H9 (cell line): ENCODE measurements at regions not wholly inside any gene's neighbourhood (a gene's known extent, or its start where the extent isn't known, plus 50 kb on each side); places are given as distances from the start of the nearest gene placed in this dataset.

Source experiments
- DNase-seq: peaks from one replicate; pipeline ENCODE4 v3.0.0-alpha.2; 2017
- H2AFZ ChIP-seq: one replicate; pipeline ENCODE4 v1.6.1; 2013; ENCODE audit warnings: mild to moderate bottlenecking, low read length, control low read depth, moderate library complexity
- H2AK5ac ChIP-seq: 2 replicates; pipeline ENCODE4 v1.6.1; 2013; ENCODE audit warnings: low read length, control low read depth, mixed read lengths; ENCODE audit not compliant: insufficient read length
- H2BK120ac ChIP-seq: one replicate; pipeline ENCODE4 v1.6.1; 2013; ENCODE audit warnings: low read depth, mild to moderate bottlenecking, low read length, control low read depth, inconsistent platforms; ENCODE audit not compliant: poor library complexity, severe bottlenecking
- H2BK12ac ChIP-seq: 2 replicates; pipeline ENCODE4 v1.6.1; 2013; ENCODE audit warnings: low read length, control low read depth, mixed read lengths, low read depth; ENCODE audit not compliant: insufficient read length
- H2BK15ac ChIP-seq: 2 replicates; pipeline ENCODE4 v1.6.1; 2013; ENCODE audit warnings: low read depth, low read length, control low read depth
- H2BK20ac ChIP-seq: one replicate; pipeline ENCODE4 v1.6.1; 2013; ENCODE audit warnings: low read depth, mild to moderate bottlenecking, low read length, control low read depth, inconsistent platforms; ENCODE audit not compliant: poor library complexity, severe bottlenecking
- H2BK5ac ChIP-seq: 2 replicates; pipeline ENCODE4 v1.6.1; 2013; ENCODE audit warnings: low read length, control low read depth, mixed read lengths; ENCODE audit not compliant: insufficient read length
- H3K14ac ChIP-seq: 2 replicates; pipeline ENCODE4 v1.6.1; 2013; ENCODE audit warnings: low read length, control low read depth; ENCODE audit not compliant: insufficient read depth
- H3K18ac ChIP-seq: 2 replicates; pipeline ENCODE4 v1.6.1; 2013; ENCODE audit warnings: low read depth, mild to moderate bottlenecking, mixed read lengths, low read length, control low read depth; ENCODE audit not compliant: insufficient read length
- H3K23ac ChIP-seq: 2 replicates; pipeline ENCODE4 v1.6.1; 2013; ENCODE audit warnings: low read length, control low read depth, mixed read lengths, low read depth; ENCODE audit not compliant: insufficient read length
- H3K23me2 ChIP-seq: 2 replicates; pipeline ENCODE4 v1.6.1; 2013; ENCODE audit warnings: low read depth, mild to moderate bottlenecking, mixed read lengths, low read length, control low read depth; ENCODE audit not compliant: insufficient read length, poor library complexity, severe bottlenecking
- H3K27ac ChIP-seq: 2 replicates; pipeline ENCODE4 v1.5.1; 2013; ENCODE audit warnings: low read length, control low read depth, mixed read lengths, low read depth; ENCODE audit not compliant: insufficient read length
- H3K27me3 ChIP-seq: 2 replicates; pipeline ENCODE4 v1.6.1; 2013; ENCODE audit warnings: low read length, control low read depth, inconsistent platforms; ENCODE audit not compliant: insufficient read depth
- H3K4ac ChIP-seq: 2 replicates; pipeline ENCODE4 v1.6.1; 2013; ENCODE audit warnings: low read depth, mild to moderate bottlenecking, control low read depth, inconsistent platforms, low read length, moderate library complexity
- H3K4me1 ChIP-seq: 2 replicates; pipeline ENCODE4 v1.6.1; 2013; ENCODE audit warnings: low read length, control low read depth, inconsistent platforms; ENCODE audit not compliant: insufficient read depth
- H3K4me2 ChIP-seq: 2 replicates; pipeline ENCODE4 v1.6.1; 2013; ENCODE audit warnings: low read length, control low read depth, mixed read lengths; ENCODE audit not compliant: insufficient read length, insufficient read depth
- H3K56ac ChIP-seq: 2 replicates; pipeline ENCODE4 v1.6.1; 2013; ENCODE audit warnings: low read depth, mild to moderate bottlenecking, mixed read lengths, low read length, control low read depth; ENCODE audit not compliant: insufficient read length
- H3K79me1 ChIP-seq: 2 replicates; pipeline ENCODE4 v1.6.1; 2013; ENCODE audit warnings: low read depth, mild to moderate bottlenecking, moderate library complexity, low read length, control low read depth, inconsistent platforms; ENCODE audit not compliant: insufficient read depth, poor library complexity, severe bottlenecking
- H3K79me2 ChIP-seq: 2 replicates; pipeline ENCODE4 v1.6.1; 2013; ENCODE audit warnings: low read length, control low read depth, inconsistent platforms; ENCODE audit not compliant: insufficient read depth
- H3K9ac ChIP-seq: 2 replicates; pipeline ENCODE4 v1.6.1; 2013; ENCODE audit warnings: low read length, control low read depth, mixed read lengths; ENCODE audit not compliant: insufficient read length; ENCODE audit errors: extremely low read depth
- H3K9me3 ChIP-seq: one replicate; pipeline ENCODE4 v1.6.1; 2013; ENCODE audit warnings: low read depth, low read length, inconsistent platforms; ENCODE audit not compliant: control insufficient read depth
- H3T11ph ChIP-seq: one replicate; pipeline ENCODE4 v1.6.1; 2013; ENCODE audit warnings: mild to moderate bottlenecking, low read length, control low read depth, inconsistent platforms
- H4K20me1 ChIP-seq: one replicate; pipeline ENCODE4 v1.6.1; 2013; ENCODE audit not compliant: control insufficient read depth, insufficient read length, insufficient read depth
- H4K5ac ChIP-seq: 2 replicates; pipeline ENCODE4 v1.6.1; 2013; ENCODE audit warnings: low read depth, mild to moderate bottlenecking, mixed read lengths, low read length, control low read depth; ENCODE audit not compliant: insufficient read length
- H4K8ac ChIP-seq: replicated peaks from 2 replicates; pipeline ENCODE4 v1.6.1; 2013; ENCODE audit warnings: low read length, control low read depth, mixed read lengths, low read depth; ENCODE audit not compliant: insufficient read length
- H4K91ac ChIP-seq: 2 replicates; pipeline ENCODE4 v1.6.1; 2013; ENCODE audit warnings: low read depth, mild to moderate bottlenecking, moderate library complexity, mixed read lengths, low read length, control low read depth; ENCODE audit not compliant: insufficient read length
- H3K27ac Mint-ChIP-seq, 3 experiments: 2 replicates in 2 of 3; 3 replicates in 1 of 3; pipeline ENCODE4 v1.8.0; 2020 to 2021; ENCODE audit warnings: mixed read lengths in 3 of 3, mild to moderate bottlenecking in 1 of 3, moderate library complexity in 1 of 3
- H3K27me3 Mint-ChIP-seq: 2 replicates; pipeline ENCODE4 v1.8.0; 2021; ENCODE audit warnings: low read depth, mild to moderate bottlenecking, moderate library complexity, mixed read lengths
- H3K36me3 Mint-ChIP-seq, 3 experiments: 2 replicates in 2 of 3; 3 replicates in 1 of 3; pipeline ENCODE4 v1.8.0; 2020 to 2021; ENCODE audit warnings: low read depth in 3 of 3, mixed read lengths in 3 of 3; ENCODE audit not compliant: insufficient read depth in 1 of 3
- H3K4me1 Mint-ChIP-seq, 2 experiments: 2 replicates each; pipeline ENCODE4 v1.8.0; 2020; ENCODE audit warnings: mixed read lengths in 2 of 2
- H3K4me3 Mint-ChIP-seq, 2 experiments: 2 replicates in 1 of 2; 3 replicates in 1 of 2; pipeline ENCODE4 v1.8.0; 2020 to 2021; ENCODE audit warnings: mild to moderate bottlenecking in 2 of 2, mixed read lengths in 2 of 2, moderate library complexity in 1 of 2
- H3K9me3 Mint-ChIP-seq, 2 experiments: 2 replicates in 1 of 2; 3 replicates in 1 of 2; pipeline ENCODE4 v1.8.0; 2020; ENCODE audit warnings: mild to moderate bottlenecking in 2 of 2, mixed read lengths in 2 of 2, moderate library complexity in 1 of 2
- WGBS: extraction: QIAGEN DNeasy Blood & Tissue Kit; methylation state at CpG from one replicate; pipeline ENCODE4 v1.1.7; 2013; ENCODE audit warnings: missing lambda C conversion rate, low lambda C conversion rate, mixed read lengths; ENCODE audit not compliant: insufficient read length; ENCODE audit errors: extremely low coverage; 5-methylcytosine and 5-hydroxymethylcytosine counted together
- TF ChIP-seq, protein P1 (sequence below): fragments of 200-600 bp; sonication (generic); conservative IDR thresholded peaks from 3 replicates; pipeline ENCODE4 v1.8.0; 2021; ENCODE audit warnings: antibody characterized with exemption, mild to moderate bottlenecking

DNA sequence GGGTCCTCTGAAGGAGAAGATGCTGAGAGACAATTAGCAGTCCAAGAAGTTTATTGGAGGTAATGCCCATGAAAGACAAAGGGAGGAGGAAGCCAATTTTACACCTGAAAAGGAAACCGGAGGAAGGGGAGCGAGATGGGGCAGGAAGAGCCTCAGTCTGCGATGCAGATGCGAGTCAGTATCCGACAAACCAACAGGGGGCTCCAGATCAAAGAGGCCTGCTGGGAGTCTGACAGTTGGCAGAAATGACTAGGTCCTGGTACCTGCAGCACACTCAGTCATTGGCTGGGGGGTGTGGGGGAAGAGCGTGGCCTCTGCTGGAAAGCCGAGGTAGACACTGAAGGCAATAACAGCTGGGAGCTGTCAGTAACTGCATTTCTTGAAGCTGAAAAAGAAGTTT is 231.1 kb upstream of the CENPE start:
- H3K9ac ChIP-seq: no peak overlapping the region
- TF ChIP-seq, protein P1, sequence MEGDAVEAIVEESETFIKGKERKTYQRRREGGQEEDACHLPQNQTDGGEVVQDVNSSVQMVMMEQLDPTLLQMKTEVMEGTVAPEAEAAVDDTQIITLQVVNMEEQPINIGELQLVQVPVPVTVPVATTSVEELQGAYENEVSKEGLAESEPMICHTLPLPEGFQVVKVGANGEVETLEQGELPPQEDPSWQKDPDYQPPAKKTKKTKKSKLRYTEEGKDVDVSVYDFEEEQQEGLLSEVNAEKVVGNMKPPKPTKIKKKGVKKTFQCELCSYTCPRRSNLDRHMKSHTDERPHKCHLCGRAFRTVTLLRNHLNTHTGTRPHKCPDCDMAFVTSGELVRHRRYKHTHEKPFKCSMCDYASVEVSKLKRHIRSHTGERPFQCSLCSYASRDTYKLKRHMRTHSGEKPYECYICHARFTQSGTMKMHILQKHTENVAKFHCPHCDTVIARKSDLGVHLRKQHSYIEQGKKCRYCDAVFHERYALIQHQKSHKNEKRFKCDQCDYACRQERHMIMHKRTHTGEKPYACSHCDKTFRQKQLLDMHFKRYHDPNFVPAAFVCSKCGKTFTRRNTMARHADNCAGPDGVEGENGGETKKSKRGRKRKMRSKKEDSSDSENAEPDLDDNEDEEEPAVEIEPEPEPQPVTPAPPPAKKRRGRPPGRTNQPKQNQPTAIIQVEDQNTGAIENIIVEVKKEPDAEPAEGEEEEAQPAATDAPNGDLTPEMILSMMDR: peak; percentile 67
- H4K5ac ChIP-seq: no peak overlapping the region
- H3K4me3 Mint-ChIP-seq: peak overlapping the region; percentile 2 to 9; a peak in 1 of 5 replicates
- no peak overlapping the region for H3K4ac ChIP-seq
- H3K23ac ChIP-seq: no peak overlapping the region
- peaks cover 0 to 2% (median 1%) of the 10 kb centered on the region in 3 experiments; a peak in 2 of 7 replicates for H3K36me3 Mint-ChIP-seq
- H3K27ac ChIP-seq: no peak overlapping the region
- H2BK5ac ChIP-seq: no peak overlapping the region
- H3K79me1 ChIP-seq: no peaks in the 10 kb centered on the region
- H2AFZ ChIP-seq: no peak overlapping the region
- H3K14ac ChIP-seq: no peak overlapping the region
- H2BK120ac ChIP-seq: no peak overlapping the region
- peaks cover 2% of the 10 kb centered on the region; the same call in 1 of the 2 replicates for H3K27me3 Mint-ChIP-seq
- H3T11ph ChIP-seq: no peak overlapping the region
- H2AK5ac ChIP-seq: no peak overlapping the region
- peaks cover 5% of the 10 kb centered on the region; the same call in 1 of the 2 replicates for H3K4me1 ChIP-seq
- H3K4me1 Mint-ChIP-seq: peaks cover 44 to 60% of the 10 kb centered on the region in 2 experiments
- no peaks in the 10 kb centered on the region for H3K27me3 ChIP-seq
- DNase-seq: peak; percentile 89
- no peak overlapping the region; a peak in 1 of 7 replicates for H3K27ac Mint-ChIP-seq
- H3K18ac ChIP-seq: no peak overlapping the region
- H2BK15ac ChIP-seq: no peak overlapping the region
- H3K56ac ChIP-seq: no peak overlapping the region
- H3K9me3 ChIP-seq: no peaks in the 10 kb centered on the region
- no peaks in the 10 kb centered on the region for H4K20me1 ChIP-seq
- WGBS: no CpG with 5 or more reads among the region's 7 CpGs
- H4K8ac ChIP-seq: no peak overlapping the region
- no peaks in the 10 kb centered on the region for H3K23me2 ChIP-seq
- H2BK12ac ChIP-seq: no peak overlapping the region
- no peak overlapping the region for H4K91ac ChIP-seq
- peak overlapping the region; percentile 26 for H3K4me2 ChIP-seq
- H3K9me3 Mint-ChIP-seq: no peaks in the 10 kb centered on the region
- no peaks in the 10 kb centered on the region for H3K79me2 ChIP-seq
- no peak overlapping the region for H2BK20ac ChIP-seq
